Thymus (tissue), 11 donors: ENCODE measurements at regions not wholly inside any gene's neighbourhood (a gene's known extent, or its start where the extent isn't known, plus 50 kb on each side); places are given as distances from the start of the nearest gene placed in this dataset.

Experiments
- DNase-seq, 9 donors: peaks; one replicate each; pipeline ENCODE4 v3.0.0-alpha.2; 2013; ENCODE audit warnings: low spot score in 9 of 9, low read depth in 6 of 9, missing footprints in 1 of 9
- H3K27ac ChIP-seq, 2 donors: one replicate each; pipeline ENCODE4 v1.5.1; 2013; ENCODE audit warnings: control low read depth in 1 of 2, low read depth in 1 of 2, low read length in 1 of 2, mild to moderate bottlenecking in 1 of 2, moderate library complexity in 1 of 2
- H3K27me3 ChIP-seq, 2 donors: one replicate each; pipeline ENCODE4 v1.5.1; 2013; ENCODE audit warnings: low read length in 1 of 2; ENCODE audit not compliant: control insufficient read depth in 2 of 2, insufficient read depth in 1 of 2
- H3K36me3 ChIP-seq, 2 donors: one replicate each; pipeline ENCODE4 v1.5.1; 2013; ENCODE audit warnings: low read length in 1 of 2, mild to moderate bottlenecking in 1 of 2, moderate library complexity in 1 of 2; ENCODE audit not compliant: control insufficient read depth in 2 of 2, insufficient read depth in 2 of 2
- H3K4me1 ChIP-seq, 2 donors: one replicate each; pipeline ENCODE4 v1.5.1; 2013; ENCODE audit warnings: low read length in 2 of 2; ENCODE audit not compliant: control insufficient read depth in 2 of 2, insufficient read depth in 2 of 2
- H3K4me3 ChIP-seq, 2 donors: one replicate each; pipeline ENCODE4 v1.5.1; 2013; ENCODE audit warnings: low read length in 2 of 2, control low read depth in 1 of 2, mild to moderate bottlenecking in 1 of 2
- H3K9me3 ChIP-seq, 2 donors: one replicate each; pipeline ENCODE4 v1.5.1; 2013; ENCODE audit warnings: low read length in 1 of 2, mild to moderate bottlenecking in 1 of 2; ENCODE audit not compliant: control insufficient read depth in 2 of 2, insufficient read depth in 1 of 2
- WGBS: extraction: QIAGEN DNeasy Blood & Tissue Kit; methylation state at CpG from one replicate; pipeline ENCODE4 v1.1.7; 2013; 5-methylcytosine and 5-hydroxymethylcytosine counted together
- donor health status: healthy.

GRCh38 chr4:159981469-159981856 is 878.6 kb downstream of the RAPGEF2 start:
- no peaks in the 10 kb centered on the region for H3K9me3 ChIP-seq
- H3K36me3 ChIP-seq = no peaks in the 10 kb centered on the region
- H3K4me1 ChIP-seq = no peaks in the 10 kb centered on the region
- H3K27me3 ChIP-seq = no peaks in the 10 kb centered on the region
- H3K27ac ChIP-seq = no peak overlapping the region
- no peak overlapping the region for H3K4me3 ChIP-seq
- DNase-seq = no peak

GRCh38 chr4:159983082-159983481 is 880.2 kb downstream of the RAPGEF2 start:
- Histone ChIP-seq H3K4me1 (no peaks in the 10 kb centered on the region), H3K36me3 (no peaks in the 10 kb centered on the region), H3K9me3 (no peaks in the 10 kb centered on the region), H3K27me3 (no peaks in the 10 kb centered on the region), H3K27ac (no peak overlapping the region), H3K4me3 (no peak overlapping the region)
- DNase-seq = no peak

- H3K9me3 ChIP-seq = peaks cover 0 to 9% of the 10 kb centered on the region in 2 donors
- no peaks in the 10 kb centered on the region for H3K27me3 ChIP-seq
- H3K4me1 ChIP-seq = no peaks in the 10 kb centered on the region
- no peaks in the 10 kb centered on the region for H3K36me3 ChIP-seq
- 85% methylated on average over 1 of the region's 1 CpG for WGBS
- no peak overlapping the region for H3K27ac ChIP-seq
- H3K4me3 ChIP-seq = no peak overlapping the region
- no peak for DNase-seq
Measured at GRCh38 chr4:160009656-160010493, 907.0 kb downstream of the RAPGEF2 start.

- no peaks in the 10 kb centered on the region for H3K9me3 ChIP-seq
- H3K4me1 ChIP-seq = no peaks in the 10 kb centered on the region
- H3K27ac ChIP-seq = no peak overlapping the region
- H3K36me3 ChIP-seq = no peaks in the 10 kb centered on the region
- DNase-seq = no peak
- 93% methylated on average over 2 of the region's 2 CpGs for WGBS
- H3K27me3 ChIP-seq = no peaks in the 10 kb centered on the region
- no peak overlapping the region for H3K4me3 ChIP-seq
Measured at GRCh38 chr4:160019936-160020335, 917.1 kb downstream of the RAPGEF2 start.

- no peaks in the 10 kb centered on the region for H3K36me3 ChIP-seq
- DNase-seq = no peak
- WGBS = 96% methylated on average over 3 of the region's 3 CpGs
- H3K9me3 ChIP-seq = no peaks in the 10 kb centered on the region
- no peaks in the 10 kb centered on the region for H3K27me3 ChIP-seq
- no peaks in the 10 kb centered on the region for H3K4me1 ChIP-seq
- H3K4me3 ChIP-seq = no peak overlapping the region
- no peak overlapping the region for H3K27ac ChIP-seq
Measured at GRCh38 chr4:160020804-160021203, 917.9 kb downstream of the RAPGEF2 start.

- 100% methylated on average over 1 of the region's 1 CpG for WGBS
- no peak for DNase-seq
- Histone ChIP-seq H3K4me3 (no peak overlapping the region), H3K27me3 (no peaks in the 10 kb centered on the region), H3K36me3 (no peaks in the 10 kb centered on the region), H3K27ac (no peak overlapping the region), H3K9me3 (no peaks in the 10 kb centered on the region), H3K4me1 (no peaks in the 10 kb centered on the region)
Measured at GRCh38 chr4:160021870-160022269, 919.0 kb downstream of the RAPGEF2 start.

GRCh38 chr4:160026721-160027120 is 923.8 kb downstream of the RAPGEF2 start:
- 75% methylated on average over 2 of the region's 2 CpGs for WGBS
- Histone ChIP-seq H3K4me3 (no peak overlapping the region), H3K27me3 (no peaks in the 10 kb centered on the region), H3K4me1 (no peaks in the 10 kb centered on the region), H3K27ac (no peak overlapping the region), H3K36me3 (no peaks in the 10 kb centered on the region), H3K9me3 (no peaks in the 10 kb centered on the region)
- no peak for DNase-seq

GRCh38 chr4:160034501-160034900 is 931.6 kb downstream of the RAPGEF2 start:
- Histone ChIP-seq H3K9me3 (no peaks in the 10 kb centered on the region), H3K27me3 (no peaks in the 10 kb centered on the region), H3K27ac (no peak overlapping the region), H3K4me3 (no peak overlapping the region), H3K36me3 (no peaks in the 10 kb centered on the region), H3K4me1 (no peaks in the 10 kb centered on the region)
- no peak for DNase-seq

GRCh38 chr4:160038615-160039014 is 935.7 kb downstream of the RAPGEF2 start:
- no peaks in the 10 kb centered on the region for H3K9me3 ChIP-seq
- no peaks in the 10 kb centered on the region for H3K27me3 ChIP-seq
- DNase-seq = peak in 1 of 9 donors; percentile 4
- H3K4me3 ChIP-seq = no peak overlapping the region
- no peaks in the 10 kb centered on the region for H3K4me1 ChIP-seq
- no peaks in the 10 kb centered on the region for H3K36me3 ChIP-seq
- H3K27ac ChIP-seq = no peak overlapping the region
- WGBS = 83% methylated on average over 2 of the region's 2 CpGs
